ENCODE measurements at regions not wholly inside any gene's neighbourhood (a gene's known extent, or its start where the extent isn't known, plus 50 kb on each side); places are given as distances from the start of the nearest gene placed in this dataset.

GRCh38 chr6:63014290-63014689 lies 197.0 kb upstream of the FKBP1C start:
- Mint-ChIP-seq H3K27ac (no peak overlapping the region), H3K4me1 (ENCODE audit: low read depth) (no peaks in the 10 kb centered on the region), H3K9me3 (peaks cover 4% of the 10 kb centered on the region), H3K4me3 (no peak overlapping the region), H3K27me3 (no peaks in the 10 kb centered on the region), H3K36me3 (ENCODE audit: low read depth) (no peaks in the 10 kb centered on the region)
- Histone ChIP-seq H3K4me3 (ENCODE audit: low read length) (no peak overlapping the region), H3K27ac (ENCODE audit: low read depth in 1 of 2, low read length in 2 of 2) (no peak overlapping the region), H3K36me3 (ENCODE audit: insufficient read depth, low read length) (no peaks in the 10 kb centered on the region), H3K27me3 (ENCODE audit: control insufficient read depth in 1 of 2, insufficient read depth in 2 of 2, low read length in 2 of 2) (no peaks in the 10 kb centered on the region), H3K4me1 (ENCODE audit: insufficient read depth, low read length) (no peaks in the 10 kb centered on the region), H3K9me3 (ENCODE audit: control insufficient read depth in 1 of 2, insufficient read depth in 1 of 2, low read length in 2 of 2) (no peaks in the 10 kb centered on the region)
- intact Hi-C loops (cut with DNase I, micrococcal nuclease) = no loop called here
- ChIA-PET CTCF (no interaction called here), POLR2A (no interaction called here)
- ATAC-seq (ENCODE audit: poor library complexity) = no peak
- DNase-seq = no peak
- no peak for TF ChIP-seq CTCF (IDR thresholded peaks at IDR 0.05)

GRCh38 chr6:63022631-63023030 lies 188.6 kb upstream of the FKBP1C start:
- no peak for DNase-seq
- H3K27me3 ChIP-seq (ENCODE audit: control insufficient read depth in 1 of 2, insufficient read depth in 2 of 2, low read length in 2 of 2) = no peaks in the 10 kb centered on the region
- no peak overlapping the region for H3K27ac Mint-ChIP-seq
- H3K36me3 Mint-ChIP-seq (ENCODE audit: low read depth) = no peaks in the 10 kb centered on the region
- intact Hi-C loops (cut with DNase I, micrococcal nuclease) = no loop called here
- ATAC-seq (ENCODE audit: poor library complexity) = no peak
- POLR2A ChIA-PET = no interaction called here
- peaks cover 4% of the 10 kb centered on the region for H3K9me3 Mint-ChIP-seq
- H3K9me3 ChIP-seq (ENCODE audit: control insufficient read depth in 1 of 2, insufficient read depth in 1 of 2, low read length in 2 of 2) = no peaks in the 10 kb centered on the region
- H3K4me1 ChIP-seq (ENCODE audit: insufficient read depth, low read length) = no peaks in the 10 kb centered on the region
- no peak for TF ChIP-seq CTCF (IDR thresholded peaks at IDR 0.05)
- no peaks in the 10 kb centered on the region for H3K36me3 ChIP-seq (ENCODE audit: insufficient read depth, low read length)
- no peak overlapping the region for H3K27ac ChIP-seq (ENCODE audit: low read depth in 1 of 2, low read length in 2 of 2)
- CTCF ChIA-PET = no interaction called here
- no peak overlapping the region for H3K4me3 ChIP-seq (ENCODE audit: low read length)
- H3K4me3 Mint-ChIP-seq = no peak overlapping the region
- no peaks in the 10 kb centered on the region for H3K27me3 Mint-ChIP-seq
- H3K4me1 Mint-ChIP-seq (ENCODE audit: low read depth) = no peaks in the 10 kb centered on the region

GRCh38 chr6:63023726-63024125 lies 187.5 kb upstream of the FKBP1C start:
- H3K4me3 ChIP-seq (ENCODE audit: low read length) = no peak overlapping the region
- H3K36me3 Mint-ChIP-seq (ENCODE audit: low read depth) = no peaks in the 10 kb centered on the region
- H3K27me3 ChIP-seq (ENCODE audit: control insufficient read depth in 1 of 2, insufficient read depth in 2 of 2, low read length in 2 of 2) = no peaks in the 10 kb centered on the region
- intact Hi-C loops (cut with DNase I, micrococcal nuclease) = no loop called here
- no peak overlapping the region for H3K4me3 Mint-ChIP-seq
- no peaks in the 10 kb centered on the region for H3K9me3 ChIP-seq (ENCODE audit: control insufficient read depth in 1 of 2, insufficient read depth in 1 of 2, low read length in 2 of 2)
- H3K9me3 Mint-ChIP-seq = peaks cover 4% of the 10 kb centered on the region
- ATAC-seq (ENCODE audit: poor library complexity) (no peak), DNase-seq (no peak)
- no peaks in the 10 kb centered on the region for H3K36me3 ChIP-seq (ENCODE audit: insufficient read depth, low read length)
- H3K4me1 ChIP-seq (ENCODE audit: insufficient read depth, low read length) = no peaks in the 10 kb centered on the region
- no peaks in the 10 kb centered on the region for H3K4me1 Mint-ChIP-seq (ENCODE audit: low read depth)
- CTCF ChIA-PET = no interaction called here
- no peaks in the 10 kb centered on the region for H3K27me3 Mint-ChIP-seq
- POLR2A ChIA-PET = no interaction called here
- no peak overlapping the region for H3K27ac ChIP-seq (ENCODE audit: low read depth in 1 of 2, low read length in 2 of 2)
- H3K27ac Mint-ChIP-seq = no peak overlapping the region
- no peak for TF ChIP-seq CTCF (IDR thresholded peaks at IDR 0.05)

All from CD4-positive, alpha-beta T cell (primary cell).